H1 (cell line): ENCODE measurements at regions not wholly inside any gene's neighbourhood (a gene's known extent, or its start where the extent isn't known, plus 50 kb on each side); places are given as distances from the start of the nearest gene placed in this dataset.

Experiments
- JUND ChIP-seq: IDR thresholded peaks from 2 replicates; pipeline ENCODE4 v1.6.1; 2011; ENCODE audit warnings: mild to moderate bottlenecking, improper control_type of control experiment, low read length
- RNF2 ChIP-seq: fragments of 200-900, 300-1000 bp; sonication (generic); IDR thresholded peaks from 2 replicates; pipeline ENCODE4 v1.7.1; 2016; ENCODE audit warnings: borderline replicate concordance, low read depth, mild to moderate bottlenecking, antibody characterized with exemption, low read length; ENCODE audit not compliant: poor library complexity, severe bottlenecking; ENCODE audit errors: missing control alignments

DNA sequence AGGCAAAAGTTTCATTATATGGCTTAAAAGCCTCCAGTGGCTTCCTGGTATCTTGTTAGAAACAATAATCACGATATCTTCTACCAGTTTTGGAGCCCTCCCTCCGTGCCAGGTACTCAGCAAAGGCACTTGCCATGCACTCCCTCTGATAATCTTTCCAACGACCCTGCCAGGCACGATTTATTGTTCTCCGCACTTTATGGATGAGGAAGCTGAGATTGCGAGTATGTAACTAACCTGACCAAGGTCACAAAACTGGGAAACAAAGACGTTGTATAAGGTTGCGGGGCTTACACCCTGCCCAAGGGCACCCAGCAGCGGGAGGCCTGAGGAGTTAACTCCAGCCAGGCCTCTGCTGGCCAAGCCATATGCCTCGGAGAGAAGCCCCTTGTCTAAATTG is 218.1 kb downstream of the SNX19 start (continued):
- TF ChIP-seq RNF2 (no peak), JUND (no peak)
- TF ChIP-seq, all 59 proteins: peak for 0
